Middle frontal gyrus (tissue), 1 donor: ENCODE measurements at regions not wholly inside any gene's neighbourhood (a gene's known extent, or its start where the extent isn't known, plus 50 kb on each side); places are given as distances from the start of the nearest gene placed in this dataset.

ENCODE experiments used
- DNase-seq: peaks from one replicate; pipeline ENCODE4 v3.0.0-alpha.2; 2015; ENCODE audit warnings: low spot score; ENCODE audit errors: extremely low spot score

GRCh38 chr6:164122109-164122508, 707.6 kb downstream of the QKI start:
- DNase-seq: no peak

- no peak for DNase-seq
These were observed 707.0 kb downstream of the QKI start for GRCh38 chr6:164121527-164121926.

GRCh38 chr6:164114651-164115050, 700.1 kb downstream of the QKI start:
- no peak for DNase-seq

- DNase-seq: no peak
These were observed 699.5 kb downstream of the QKI start for GRCh38 chr6:164114051-164114450.

GRCh38 chr6:164113637-164114036, 699.1 kb downstream of the QKI start:
- no peak for DNase-seq

GRCh38 chr6:164109770-164110140, 695.2 kb downstream of the QKI start:
- no peak for DNase-seq

- no peak for DNase-seq
These were observed 694.6 kb downstream of the QKI start for GRCh38 chr6:164108869-164109769.

GRCh38 chr6:164108092-164108491, 693.6 kb downstream of the QKI start:
- DNase-seq: no peak

- no peak for DNase-seq
These were observed 692.9 kb downstream of the QKI start for GRCh38 chr6:164107297-164107995.

- DNase-seq: no peak
These were observed 691.8 kb downstream of the QKI start for GRCh38 chr6:164106345-164106769.

- DNase-seq: no peak
These were observed 691.2 kb downstream of the QKI start for GRCh38 chr6:164105705-164106104.

GRCh38 chr6:164104432-164104831, 689.9 kb downstream of the QKI start:
- DNase-seq: no peak

- no peak for DNase-seq
These were observed 688.2 kb downstream of the QKI start for GRCh38 chr6:164102693-164103092.

- DNase-seq: no peak
These were observed 687.3 kb downstream of the QKI start for GRCh38 chr6:164101859-164102258.

- DNase-seq: no peak
These were observed 684.8 kb downstream of the QKI start for GRCh38 chr6:164099269-164099865.

- no peak for DNase-seq
These were observed 684.3 kb downstream of the QKI start for GRCh38 chr6:164098857-164099267.

- DNase-seq: no peak
These were observed 683.3 kb downstream of the QKI start for GRCh38 chr6:164097551-164098398.

- DNase-seq: no peak
These were observed 682.5 kb downstream of the QKI start for GRCh38 chr6:164097056-164097455.

- DNase-seq: no peak
These were observed 680.5 kb downstream of the QKI start for GRCh38 chr6:164095056-164095455.

- no peak for DNase-seq
These were observed 673.4 kb downstream of the QKI start for GRCh38 chr6:164087870-164088269.

GRCh38 chr6:164087211-164087610, 672.7 kb downstream of the QKI start:
- no peak for DNase-seq
